Astrocyte of the spinal cord (primary cell): ENCODE measurements at regions not wholly inside any gene's neighbourhood (a gene's known extent, or its start where the extent isn't known, plus 50 kb on each side); places are given as distances from the start of the nearest gene placed in this dataset.

Experiments used
- DNase-seq: peaks from one replicate; pipeline ENCODE4 v3.0.0; 2011; ENCODE audit warnings: low read depth, low spot score
- H3K4me3 ChIP-seq: 2 replicates; pipeline ENCODE4 v1.5.1; 2011; ENCODE audit warnings: low read depth, mild to moderate bottlenecking, low read length, moderate library complexity
- in situ Hi-C: cut with HindIII; loops from 2 replicates; pipeline ENCODE4 v1.10.0; 2017; ENCODE audit warnings: low sequenced_read_pairs
- TF ChIP-seq, protein P1 (sequence below): IDR thresholded peaks from 2 replicates; pipeline ENCODE4 v1.5.1; 2012; ENCODE audit warnings: low read depth, mild to moderate bottlenecking, low read length, inconsistent platforms

DNA sequence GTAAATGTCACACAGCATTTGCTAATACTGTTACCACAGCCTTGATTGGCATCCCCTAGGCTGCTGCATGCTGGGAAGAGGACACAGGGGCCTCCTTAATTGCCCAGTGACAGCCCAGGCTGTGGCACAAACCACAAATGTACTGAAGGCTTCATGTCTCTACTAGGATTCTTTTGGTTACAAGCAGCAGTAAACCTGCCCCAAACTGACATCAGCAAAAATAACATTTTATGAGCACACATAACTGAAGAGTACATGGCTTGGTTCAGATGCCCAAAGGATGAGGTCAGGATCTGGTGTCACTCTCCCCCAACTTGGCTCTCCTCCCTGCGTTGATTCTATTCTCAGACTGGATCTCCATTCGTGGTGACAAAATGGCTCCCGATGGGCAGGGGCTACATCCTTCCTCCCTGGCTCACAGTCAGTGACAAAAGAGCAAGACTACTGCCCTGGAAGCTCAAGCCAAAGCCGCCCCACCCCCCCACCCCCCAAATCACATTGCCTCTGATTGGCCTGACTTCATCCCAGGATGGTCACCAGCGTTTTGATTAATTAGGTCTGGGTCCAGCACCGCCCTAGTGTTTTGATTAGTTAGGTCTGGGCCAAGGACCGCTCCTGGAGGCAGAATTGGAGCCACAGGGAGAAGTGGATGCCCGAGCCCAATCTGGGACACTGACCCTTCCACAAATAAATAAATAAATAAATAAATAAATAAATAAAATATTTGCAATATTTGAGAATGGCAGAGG lies 180.5 kb upstream of the RBPJ start:
- DNase-seq, result peak; percentile 69
- H3K4me3 ChIP-seq, result no peak overlapping the region
- TF ChIP-seq, protein P1, sequence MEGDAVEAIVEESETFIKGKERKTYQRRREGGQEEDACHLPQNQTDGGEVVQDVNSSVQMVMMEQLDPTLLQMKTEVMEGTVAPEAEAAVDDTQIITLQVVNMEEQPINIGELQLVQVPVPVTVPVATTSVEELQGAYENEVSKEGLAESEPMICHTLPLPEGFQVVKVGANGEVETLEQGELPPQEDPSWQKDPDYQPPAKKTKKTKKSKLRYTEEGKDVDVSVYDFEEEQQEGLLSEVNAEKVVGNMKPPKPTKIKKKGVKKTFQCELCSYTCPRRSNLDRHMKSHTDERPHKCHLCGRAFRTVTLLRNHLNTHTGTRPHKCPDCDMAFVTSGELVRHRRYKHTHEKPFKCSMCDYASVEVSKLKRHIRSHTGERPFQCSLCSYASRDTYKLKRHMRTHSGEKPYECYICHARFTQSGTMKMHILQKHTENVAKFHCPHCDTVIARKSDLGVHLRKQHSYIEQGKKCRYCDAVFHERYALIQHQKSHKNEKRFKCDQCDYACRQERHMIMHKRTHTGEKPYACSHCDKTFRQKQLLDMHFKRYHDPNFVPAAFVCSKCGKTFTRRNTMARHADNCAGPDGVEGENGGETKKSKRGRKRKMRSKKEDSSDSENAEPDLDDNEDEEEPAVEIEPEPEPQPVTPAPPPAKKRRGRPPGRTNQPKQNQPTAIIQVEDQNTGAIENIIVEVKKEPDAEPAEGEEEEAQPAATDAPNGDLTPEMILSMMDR, result no peak
- in situ Hi-C loops, result no loop called here

DNA sequence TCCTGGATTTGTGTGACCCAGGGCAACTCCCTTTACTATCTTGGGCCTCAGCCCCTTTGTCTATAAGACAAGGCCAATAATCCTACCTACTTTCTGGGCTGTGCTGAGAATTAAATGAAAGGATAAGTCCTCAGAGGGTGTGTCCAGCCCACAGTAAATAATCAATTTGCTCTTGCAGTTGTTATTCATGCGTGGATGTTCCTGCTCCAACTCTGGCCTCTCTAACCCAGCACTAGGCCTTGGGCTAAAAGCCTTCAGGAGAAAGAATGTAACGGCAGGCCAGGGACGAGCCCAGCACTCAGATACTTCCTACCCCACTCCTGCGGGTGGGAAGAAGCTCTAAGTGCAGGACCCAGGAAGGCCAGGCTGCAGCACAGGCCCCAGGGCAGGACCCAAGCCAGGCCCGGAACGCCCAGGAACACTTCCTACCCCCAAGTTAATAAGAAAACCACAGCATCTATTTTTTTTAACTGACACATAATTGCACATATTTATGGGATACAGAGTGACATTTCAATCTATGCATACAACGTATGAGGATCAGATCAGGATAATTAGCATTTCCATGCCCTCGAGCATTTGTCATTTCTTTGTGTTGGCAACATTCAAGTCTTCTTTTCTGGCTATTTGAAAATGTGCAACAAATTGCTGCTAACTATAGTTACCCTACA lies 179.6 kb upstream of the RBPJ start:
- H3K4me3 ChIP-seq, result no peak overlapping the region
- in situ Hi-C loops, result no loop called here
- TF ChIP-seq, protein P1, result no peak
- peak; percentile 8 for DNase-seq

DNA sequence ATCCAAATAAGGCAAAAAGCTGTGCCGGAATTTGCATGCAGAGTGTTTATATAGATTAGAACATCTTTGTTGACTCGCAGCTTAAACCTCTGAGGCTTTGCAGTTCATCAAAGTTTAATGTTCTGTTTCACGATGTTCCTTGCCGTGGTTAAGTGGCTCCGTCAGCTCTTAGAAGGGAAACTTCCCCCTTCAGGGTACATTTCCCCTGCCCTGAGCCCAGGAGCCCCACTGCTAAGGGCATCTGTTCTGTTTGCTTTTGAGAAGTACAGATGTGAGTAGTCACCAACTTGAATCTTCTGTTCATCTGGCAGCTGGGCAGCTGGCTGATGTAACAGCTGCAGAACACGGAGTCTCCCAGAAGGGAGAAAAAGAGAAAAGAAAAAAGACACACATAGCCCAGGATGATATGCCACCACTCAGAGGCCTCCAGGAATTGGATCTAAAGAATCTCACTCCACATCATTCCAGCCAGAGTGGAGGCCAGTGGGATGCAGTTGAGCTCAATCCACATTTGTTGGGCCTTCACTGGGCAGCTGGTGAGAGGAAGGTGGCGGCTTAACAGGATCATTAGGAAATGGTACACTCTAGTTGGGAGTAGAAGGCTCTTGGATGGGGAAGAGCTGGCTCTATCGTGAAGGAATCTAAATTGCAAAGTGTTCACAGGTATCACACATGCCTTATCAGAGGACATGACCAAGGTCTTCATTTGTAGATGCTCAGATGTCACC lies 178.7 kb upstream of the RBPJ start:
- no peak overlapping the region for H3K4me3 ChIP-seq
- in situ Hi-C loops, result no loop called here
- peak; percentile 93 for DNase-seq
- TF ChIP-seq, protein P1, result no peak

DNA sequence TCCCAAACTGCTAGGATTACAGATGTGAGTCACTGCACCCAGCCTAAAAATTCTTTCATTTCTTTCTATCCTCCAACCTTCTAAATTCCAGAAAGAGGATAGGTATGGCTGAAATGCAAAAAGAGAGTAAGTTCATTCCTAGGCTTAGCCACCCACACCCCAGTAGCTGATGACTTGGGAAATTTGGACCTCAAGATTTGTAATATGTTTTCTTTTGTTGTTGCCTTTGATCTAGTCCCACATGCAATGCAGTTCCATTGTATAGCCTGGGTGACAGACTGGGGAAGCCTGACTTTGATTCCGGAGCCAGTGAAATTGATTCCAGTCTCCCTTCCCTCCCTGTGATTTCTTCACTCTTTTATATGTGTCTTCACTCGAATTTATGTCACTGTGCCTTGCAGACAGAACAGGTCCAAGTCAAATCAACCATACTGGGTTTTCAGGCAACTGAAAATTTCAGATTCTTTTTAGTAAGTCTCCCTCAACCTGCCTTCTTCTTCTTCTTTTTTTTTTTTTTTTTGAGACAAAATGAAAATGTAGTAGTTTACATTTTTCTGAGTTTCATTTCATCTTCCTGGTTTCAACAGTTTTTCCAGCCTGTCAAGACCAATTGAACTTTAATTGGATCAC lies 176.2 kb upstream of the RBPJ start:
- TF ChIP-seq, protein P1, result no peak
- H3K4me3 ChIP-seq, result no peak overlapping the region
- in situ Hi-C loops, result no loop called here
- DNase-seq, result peak; percentile 10

DNA sequence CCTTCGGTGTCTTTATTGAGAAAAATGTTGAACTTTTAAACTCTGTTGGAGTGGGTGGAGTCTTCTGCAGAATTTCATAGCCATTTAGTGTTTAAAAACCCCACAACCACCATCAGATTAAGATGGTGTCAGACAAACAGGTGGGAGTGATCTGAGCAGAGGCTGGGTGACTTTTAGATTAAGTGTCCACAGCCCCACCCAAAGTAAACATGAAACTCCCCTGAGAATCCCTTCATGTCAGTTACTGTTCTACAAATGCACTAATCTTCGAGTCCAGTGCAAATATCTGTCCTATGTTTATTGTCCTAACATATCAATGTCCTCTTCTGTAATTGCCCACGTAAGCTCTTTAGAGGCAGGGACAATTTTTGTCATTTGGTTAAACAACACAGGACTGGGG lies 175.6 kb upstream of the RBPJ start:
- in situ Hi-C loops, result no loop called here
- no peak for DNase-seq
- TF ChIP-seq, protein P1, result no peak
- no peak overlapping the region for H3K4me3 ChIP-seq

DNA sequence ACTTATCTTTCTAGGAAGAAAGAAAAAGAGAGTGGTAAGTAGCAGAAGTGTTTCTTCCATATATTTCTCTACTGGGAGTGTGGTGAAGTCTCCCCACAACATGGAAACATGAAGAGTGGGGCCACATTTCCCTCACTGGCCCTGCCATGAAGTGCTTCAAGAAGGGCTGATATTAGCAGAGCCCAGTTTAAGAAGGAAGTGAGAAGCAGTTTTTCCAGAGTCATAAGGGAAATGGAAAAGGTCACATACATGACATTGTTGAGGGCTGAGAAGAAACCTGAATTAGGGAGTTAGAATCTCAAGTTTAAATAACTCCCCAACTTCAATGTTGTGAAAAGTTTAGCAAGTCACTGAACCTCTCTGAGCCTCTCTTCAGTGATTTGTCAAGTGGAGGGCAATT lies 171.9 kb upstream of the RBPJ start:
- H3K4me3 ChIP-seq, result no peak overlapping the region
- TF ChIP-seq, protein P1, result no peak
- in situ Hi-C loops, result no loop called here
- DNase-seq, result no peak
